HepG2 (cell line): ENCODE measurements at regions not wholly inside any gene's neighbourhood (a gene's known extent, or its start where the extent isn't known, plus 50 kb on each side); places are given as distances from the start of the nearest gene placed in this dataset.
"Not testable (repeated sequence)": the region's sequence is repeated elsewhere in the genome, so short reads cannot be mapped to it uniquely, and the experiment has no call there.

Source experiments
- ATAC-seq: fragments of 200-7000 bp; cut with Tn5 transposase; 3 replicates; pipeline ENCODE4 v1.9.1; 2020; ENCODE audit warnings: mild to moderate bottlenecking, moderate library complexity
- BruUV-seq: library from RNA; stranded (reverse); fragments of 400-500 nt; replicated peaks from 2 replicates; lab custom pipeline; 2021; lab: Mats Ljungman, UMichigan
- CTCF ChIA-PET: fragments of 300-600 bp; formaldehyde crosslinking; extraction: SDS; loops from one replicate; lab custom pipeline; 2021; ENCODE audit warnings: low total read pairs, inconsistent platforms, low intra/inter-chr PET ratio; lab: Yijun Ruan, JAX
- POLR2A ChIA-PET: fragments of 350-600 bp; sonication (Branson Sonifier 250); formaldehyde crosslinking; loops from one replicate; lab custom pipeline; 2020; ENCODE audit warnings: antibody characterized with exemption, inconsistent platforms; lab: Yijun Ruan, JAX
- DNase-seq: peaks from one replicate; pipeline ENCODE4 v3.0.0-alpha.2; 2015; ENCODE audit warnings: low spot score
- FAIRE-seq: peaks from 3 replicates; lab custom pipeline; 2011; peaks lifted over from hg19 to GRCh38; lab: Jason Lieb, UNC
- H2AFZ ChIP-seq: one replicate; pipeline ENCODE4 v1.6.1; 2011; ENCODE audit warnings: low read length, inconsistent platforms
- H3K27ac ChIP-seq: fragments of 300-600 bp; 3 replicates; pipeline ENCODE4 v1.8.0; 2011; ENCODE audit warnings: mixed run types, mild to moderate bottlenecking, mixed read lengths, low read length, inconsistent platforms; ENCODE audit not compliant: insufficient read depth; ENCODE audit errors: extremely low read length
- H3K27me3 ChIP-seq, 2 experiments: fragments of 200-600 bp in 1 of 2; 2 replicates in 1 of 2; 3 replicates in 1 of 2; pipeline versions ENCODE4 v1.6.0 to v1.8.0; 2011; ENCODE audit warnings: low read length in 2 of 2, mild to moderate bottlenecking in 2 of 2, moderate library complexity in 2 of 2, inconsistent platforms in 1 of 2; ENCODE audit not compliant: insufficient read depth in 2 of 2, control insufficient read depth in 1 of 2
- H3K36me3 ChIP-seq, 2 experiments: fragments of 200-600 bp in 1 of 2; replicated peaks in 1 of 2; 2 replicates in 1 of 2; 3 replicates in 1 of 2; pipeline versions ENCODE4 v1.5.1 to v1.8.0; 2011; ENCODE audit warnings: low read length in 2 of 2, inconsistent platforms in 1 of 2; ENCODE audit not compliant: insufficient read depth in 2 of 2, control insufficient read depth in 1 of 2
- H3K4me1 ChIP-seq: 2 replicates; pipeline ENCODE4 v1.5.1; 2012; ENCODE audit warnings: low read length, inconsistent platforms; ENCODE audit not compliant: insufficient read depth
- H3K4me2 ChIP-seq: 2 replicates; pipeline ENCODE4 v1.6.0; 2011; ENCODE audit warnings: low read depth, low read length, inconsistent platforms
- H3K4me3 ChIP-seq, 3 experiments: fragments of 200-600 bp in 1 of 3; sonication (generic), shearing (Covaris generic) in 1 of 3; replicated peaks in 1 of 3; 2 replicates each; pipeline ENCODE4 v1.5.1; 2011 to 2016; ENCODE audit warnings: low read length in 3 of 3, inconsistent platforms in 2 of 3, low read depth in 2 of 3, mild to moderate bottlenecking in 2 of 3, control low read depth in 1 of 3, mixed read lengths in 1 of 3; ENCODE audit not compliant: insufficient read depth in 1 of 3
- H3K79me2 ChIP-seq: one replicate; pipeline ENCODE4 v1.6.1; 2011; ENCODE audit warnings: low read length, inconsistent platforms; ENCODE audit not compliant: insufficient read depth
- H3K9ac ChIP-seq: 2 replicates; pipeline ENCODE4 v1.6.0; 2011; ENCODE audit warnings: mild to moderate bottlenecking, low read depth, low read length, inconsistent platforms; ENCODE audit not compliant: insufficient read depth
- H3K9me3 ChIP-seq: 2 replicates; pipeline ENCODE4 v1.5.1; 2012; ENCODE audit warnings: mild to moderate bottlenecking, low read length
- H4K20me1 ChIP-seq: 2 replicates; pipeline ENCODE4 v1.6.0; 2011; ENCODE audit warnings: inconsistent platforms, mild to moderate bottlenecking, low read length, moderate library complexity; ENCODE audit not compliant: insufficient read depth
- CEBPG ChIP-seq: IDR thresholded peaks from 2 replicates; pipeline ENCODE4 v1.6.1; 2016
- FOXA3 ChIP-seq: IDR thresholded peaks from 2 replicates; pipeline ENCODE4 v1.6.1; 2016; ENCODE audit warnings: missing genetic modification reagents, missing compliant biosample characterization
- FOXP1 ChIP-seq, 2 experiments: fragments of 450-650 bp in 1 of 2; IDR thresholded peaks; 2 replicates each; pipeline ENCODE4 v1.6.1; 2017 to 2018; ENCODE audit warnings: antibody characterized with exemption in 1 of 2
- GATAD2A ChIP-seq: IDR thresholded peaks from 2 replicates; pipeline ENCODE4 v1.6.1; 2016
- WGBS: methylation state at CpG from one replicate; pipeline ENCODE4 v1.1.6; 2017; ENCODE audit warnings: low lambda C conversion rate; 5-methylcytosine and 5-hydroxymethylcytosine counted together
- in situ Hi-C: cut with HindIII; loops from 2 replicates; pipeline ENCODE4 v1.10.0; 2017; ENCODE audit warnings: low pct_unique_long_range_greater_than_20kb; ENCODE audit not compliant: extremely low pct_ligation_motif_present
- intact Hi-C: fragments of 100-400 bp; cut with micrococcal nuclease; formaldehyde crosslinking; loops from one replicate; pipeline ENCODE4 v1.10.0; 2022; ENCODE audit not compliant: unreplicated experiment
- TF ChIP-seq, protein P1 (sequence below): sonication (generic); formaldehyde crosslinking; IDR thresholded peaks from 2 replicates; pipeline ENCODE4 v1.4.0; 2020; ENCODE audit warnings: missing genetic modification reagents
- TF ChIP-seq, protein P2 (sequence below): sonication (generic); formaldehyde crosslinking; IDR thresholded peaks from 2 replicates; pipeline ENCODE4 v1.4.0; 2020; ENCODE audit warnings: missing genetic modification reagents, borderline replicate concordance

DNA sequence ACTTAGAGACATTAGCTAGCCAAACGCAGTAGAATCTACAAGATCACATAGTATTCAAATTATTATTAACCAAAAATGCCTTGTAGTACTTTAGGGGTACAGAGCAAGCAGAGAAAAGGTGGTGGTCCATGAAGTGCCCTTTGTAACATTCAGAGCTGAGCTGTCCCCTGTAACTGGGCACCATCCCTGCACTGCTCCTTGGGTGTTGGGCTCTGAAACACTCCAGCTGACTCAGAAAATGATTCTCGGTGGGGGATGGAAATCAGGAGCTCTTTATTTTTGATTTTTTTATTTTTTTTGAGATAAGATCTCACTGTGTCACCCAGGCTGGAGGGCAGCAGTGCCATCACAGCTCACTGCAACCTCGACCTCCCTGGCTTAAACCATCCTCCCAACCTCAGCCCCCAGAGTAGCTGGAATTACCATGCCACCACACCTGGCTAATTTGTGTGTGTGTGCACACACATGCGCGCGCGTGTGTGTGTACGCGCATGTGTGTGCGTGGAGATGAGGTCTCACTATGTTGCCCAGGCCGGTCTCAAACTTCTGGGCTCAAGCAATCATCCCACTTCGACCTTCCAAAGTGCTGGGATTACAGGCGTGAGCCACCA lies 342.6 kb downstream of the BCL2L11 start:
- H3K36me3 ChIP-seq, H3K27me3 ChIP-seq, DNase-seq, intact Hi-C loops, H3K4me3 ChIP-seq, POLR2A ChIA-PET, ATAC-seq, FAIRE-seq, H3K9ac ChIP-seq, in situ Hi-C loops, H3K27ac ChIP-seq, BruUV-seq, H2AFZ ChIP-seq, CTCF ChIA-PET, H3K9me3 ChIP-seq, H4K20me1 ChIP-seq: not testable (repeated sequence)
- Histone ChIP-seq H3K4me1 (peaks cover 32% of the 10 kb centered on the region), H3K4me2 (0 out of 2 replicates have a peak overlapping the region, but pooled peaks have one; percentile 27), H3K79me2 (peaks cover 31% of the 10 kb centered on the region)
- TF ChIP-seq, protein P1, sequence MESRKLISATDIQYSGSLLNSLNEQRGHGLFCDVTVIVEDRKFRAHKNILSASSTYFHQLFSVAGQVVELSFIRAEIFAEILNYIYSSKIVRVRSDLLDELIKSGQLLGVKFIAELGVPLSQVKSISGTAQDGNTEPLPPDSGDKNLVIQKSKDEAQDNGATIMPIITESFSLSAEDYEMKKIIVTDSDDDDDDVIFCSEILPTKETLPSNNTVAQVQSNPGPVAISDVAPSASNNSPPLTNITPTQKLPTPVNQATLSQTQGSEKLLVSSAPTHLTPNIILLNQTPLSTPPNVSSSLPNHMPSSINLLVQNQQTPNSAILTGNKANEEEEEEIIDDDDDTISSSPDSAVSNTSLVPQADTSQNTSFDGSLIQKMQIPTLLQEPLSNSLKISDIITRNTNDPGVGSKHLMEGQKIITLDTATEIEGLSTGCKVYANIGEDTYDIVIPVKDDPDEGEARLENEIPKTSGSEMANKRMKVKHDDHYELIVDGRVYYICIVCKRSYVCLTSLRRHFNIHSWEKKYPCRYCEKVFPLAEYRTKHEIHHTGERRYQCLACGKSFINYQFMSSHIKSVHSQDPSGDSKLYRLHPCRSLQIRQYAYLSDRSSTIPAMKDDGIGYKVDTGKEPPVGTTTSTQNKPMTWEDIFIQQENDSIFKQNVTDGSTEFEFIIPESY (CRISPR knock-in tag) = 0 out of 2 replicates have a peak, but pooled peaks have one; percentile 37
- 94% methylated on average over 12 of the region's 13 CpGs for WGBS

DNA sequence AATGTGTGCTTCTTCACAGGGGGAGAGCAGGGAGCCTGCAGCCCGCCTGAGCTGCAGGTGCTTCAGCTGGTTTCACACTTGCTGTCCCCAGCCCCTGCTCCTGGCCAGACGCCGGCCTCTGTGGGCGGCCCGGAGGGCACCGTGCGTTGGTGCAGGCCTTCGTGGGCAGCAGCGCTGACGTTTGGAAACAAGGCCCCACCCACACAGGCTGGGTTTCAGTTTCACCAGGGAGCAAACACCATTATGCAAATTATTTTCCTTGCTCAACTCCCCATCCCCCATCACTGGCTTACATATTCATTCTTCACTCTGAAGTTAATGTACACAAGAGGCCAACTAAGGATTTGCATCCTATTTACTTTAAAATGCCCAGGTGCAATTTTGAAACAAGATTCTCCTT lies 343.2 kb downstream of the BCL2L11 start:
- ATAC-seq (peak; percentile 95), FAIRE-seq (peak; percentile 60)
- no CpG with 5 or more reads among the region's 10 CpGs for WGBS
- DNase-seq; in situ Hi-C loops; H3K36me3 ChIP-seq; H3K9ac ChIP-seq; H4K20me1 ChIP-seq; H3K9me3 ChIP-seq; CTCF ChIA-PET; POLR2A ChIA-PET; BruUV-seq; H3K27ac ChIP-seq; H3K4me3 ChIP-seq; intact Hi-C loops; H2AFZ ChIP-seq; H3K27me3 ChIP-seq; TF ChIP-seq FOXP1 (IDR thresholded peaks at IDR 0.05): not testable (repeated sequence)
- TF ChIP-seq FOXP1 (CRISPR knock-in tag; IDR thresholded peaks at IDR 0.05) = peak; percentile 39; the same call in 1 of the 2 replicates
- TF ChIP-seq CEBPG (CRISPR knock-in tag) = peak; percentile 36; the same call in 1 of the 2 replicates
- TF ChIP-seq, protein P2, sequence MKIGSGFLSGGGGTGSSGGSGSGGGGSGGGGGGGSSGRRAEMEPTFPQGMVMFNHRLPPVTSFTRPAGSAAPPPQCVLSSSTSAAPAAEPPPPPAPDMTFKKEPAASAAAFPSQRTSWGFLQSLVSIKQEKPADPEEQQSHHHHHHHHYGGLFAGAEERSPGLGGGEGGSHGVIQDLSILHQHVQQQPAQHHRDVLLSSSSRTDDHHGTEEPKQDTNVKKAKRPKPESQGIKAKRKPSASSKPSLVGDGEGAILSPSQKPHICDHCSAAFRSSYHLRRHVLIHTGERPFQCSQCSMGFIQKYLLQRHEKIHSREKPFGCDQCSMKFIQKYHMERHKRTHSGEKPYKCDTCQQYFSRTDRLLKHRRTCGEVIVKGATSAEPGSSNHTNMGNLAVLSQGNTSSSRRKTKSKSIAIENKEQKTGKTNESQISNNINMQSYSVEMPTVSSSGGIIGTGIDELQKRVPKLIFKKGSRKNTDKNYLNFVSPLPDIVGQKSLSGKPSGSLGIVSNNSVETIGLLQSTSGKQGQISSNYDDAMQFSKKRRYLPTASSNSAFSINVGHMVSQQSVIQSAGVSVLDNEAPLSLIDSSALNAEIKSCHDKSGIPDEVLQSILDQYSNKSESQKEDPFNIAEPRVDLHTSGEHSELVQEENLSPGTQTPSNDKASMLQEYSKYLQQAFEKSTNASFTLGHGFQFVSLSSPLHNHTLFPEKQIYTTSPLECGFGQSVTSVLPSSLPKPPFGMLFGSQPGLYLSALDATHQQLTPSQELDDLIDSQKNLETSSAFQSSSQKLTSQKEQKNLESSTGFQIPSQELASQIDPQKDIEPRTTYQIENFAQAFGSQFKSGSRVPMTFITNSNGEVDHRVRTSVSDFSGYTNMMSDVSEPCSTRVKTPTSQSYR (CRISPR knock-in tag) = peak; percentile 87
- peak; percentile 51 for TF ChIP-seq FOXA3 (CRISPR knock-in tag)
- 0 out of 2 replicates have a peak, but pooled peaks have one; percentile 14 for TF ChIP-seq GATAD2A (CRISPR knock-in tag)
- Histone ChIP-seq H3K79me2 (peaks cover 33% of the 10 kb centered on the region), H3K4me2 (0 out of 2 replicates have a peak overlapping the region, but pooled peaks have one; percentile 40), H3K4me1 (peaks cover 32% of the 10 kb centered on the region)

DNA sequence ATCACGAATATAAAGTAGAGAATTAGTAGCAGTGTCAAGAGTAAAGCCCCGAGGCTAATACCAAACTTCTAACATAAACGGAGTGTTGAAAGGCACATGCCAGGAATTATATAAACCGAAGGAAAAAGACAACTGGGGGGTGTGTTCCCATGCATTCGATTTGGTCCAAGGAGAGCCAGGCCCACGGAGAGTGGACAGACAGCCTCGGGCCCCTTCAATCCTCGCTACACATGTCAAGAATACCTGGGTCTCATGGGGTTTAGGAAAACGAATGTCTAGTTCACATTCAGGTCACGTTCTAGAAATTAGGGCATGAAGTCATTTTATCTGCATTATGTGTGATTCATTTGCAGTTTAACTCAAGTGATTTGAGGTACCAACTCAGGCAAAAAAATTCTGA lies 343.7 kb downstream of the BCL2L11 start:
- peak; percentile 4 for FAIRE-seq
- intact Hi-C loops, H3K36me3 ChIP-seq, in situ Hi-C loops, H3K9me3 ChIP-seq, BruUV-seq, H3K27me3 ChIP-seq, H3K9ac ChIP-seq, CTCF ChIA-PET, POLR2A ChIA-PET, H4K20me1 ChIP-seq, H3K4me3 ChIP-seq, H3K27ac ChIP-seq, H2AFZ ChIP-seq, DNase-seq: not testable (repeated sequence)
- H3K4me2 ChIP-seq = peak overlapping the region; percentile 40; the same call in 1 of the 2 replicates
- ATAC-seq = peak; percentile 11; the same call in 2 of the 3 replicates
- H3K4me1 ChIP-seq = peaks cover 32% of the 10 kb centered on the region
- WGBS = 48% methylated on average over 8 of the region's 10 CpGs
- peaks cover 30% of the 10 kb centered on the region for H3K79me2 ChIP-seq
